ENCODE measurements at regions not wholly inside any gene's neighbourhood (a gene's known extent, or its start where the extent isn't known, plus 50 kb on each side); places are given as distances from the start of the nearest gene placed in this dataset.
"Not testable (repeated sequence)": the region's sequence is repeated elsewhere in the genome, so short reads cannot be mapped to it uniquely, and the experiment has no call there.

GRCh38 chr3:145687978-145688377 is 473.0 kb downstream of the PLOD2 start:
- H3K36me3 Mint-ChIP-seq, POLR2A ChIA-PET, H3K4me1 Mint-ChIP-seq, H3K9me3 Mint-ChIP-seq, H3K4me3 Mint-ChIP-seq, H3K27ac Mint-ChIP-seq, H3K27me3 Mint-ChIP-seq, ATAC-seq, DNase-seq: not testable (repeated sequence)

GRCh38 chr3:145692751-145693150 is 468.2 kb downstream of the PLOD2 start:
- H3K9me3 Mint-ChIP-seq = peaks cover 0 to 3% (median 0%) of the 10 kb centered on the region in 9 donors
- no peak overlapping the region for H3K4me3 Mint-ChIP-seq
- no peak overlapping the region for H3K27ac Mint-ChIP-seq
- DNase-seq = no peak
- no peaks in the 10 kb centered on the region for H3K4me1 Mint-ChIP-seq
- POLR2A ChIA-PET = no interaction called here
- no peaks in the 10 kb centered on the region for H3K27me3 Mint-ChIP-seq
- ATAC-seq = no peak
- no peaks in the 10 kb centered on the region for H3K36me3 Mint-ChIP-seq

DNA sequence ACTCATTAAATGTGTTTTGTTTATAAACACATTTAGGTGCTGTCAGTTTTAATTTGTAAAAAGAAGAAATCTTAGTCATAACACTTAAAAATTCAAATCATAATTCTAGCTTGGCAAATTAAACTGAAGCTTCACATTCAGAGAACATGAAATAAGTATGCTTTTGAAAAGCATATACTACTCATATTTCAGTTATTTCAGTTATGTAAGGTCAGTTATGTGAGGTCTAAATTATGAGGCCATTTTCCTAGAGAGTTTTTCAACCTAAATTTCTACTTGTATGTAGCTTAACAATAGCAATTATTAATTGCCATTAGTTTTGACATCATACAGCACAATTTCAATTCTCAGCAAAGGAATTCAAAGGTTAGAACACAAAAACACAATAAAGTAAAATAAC is 465.0 kb downstream of the PLOD2 start:
- H3K9me3 Mint-ChIP-seq = peaks cover 0 to 3% (median 0%) of the 10 kb centered on the region in 9 donors
- H3K27me3 Mint-ChIP-seq = no peaks in the 10 kb centered on the region
- ATAC-seq (no peak), DNase-seq (no peak)
- no peak overlapping the region for H3K27ac Mint-ChIP-seq
- H3K4me3 Mint-ChIP-seq = no peak overlapping the region
- H3K4me1 Mint-ChIP-seq = no peaks in the 10 kb centered on the region
- POLR2A ChIA-PET = no interaction called here
- no peaks in the 10 kb centered on the region for H3K36me3 Mint-ChIP-seq

DNA sequence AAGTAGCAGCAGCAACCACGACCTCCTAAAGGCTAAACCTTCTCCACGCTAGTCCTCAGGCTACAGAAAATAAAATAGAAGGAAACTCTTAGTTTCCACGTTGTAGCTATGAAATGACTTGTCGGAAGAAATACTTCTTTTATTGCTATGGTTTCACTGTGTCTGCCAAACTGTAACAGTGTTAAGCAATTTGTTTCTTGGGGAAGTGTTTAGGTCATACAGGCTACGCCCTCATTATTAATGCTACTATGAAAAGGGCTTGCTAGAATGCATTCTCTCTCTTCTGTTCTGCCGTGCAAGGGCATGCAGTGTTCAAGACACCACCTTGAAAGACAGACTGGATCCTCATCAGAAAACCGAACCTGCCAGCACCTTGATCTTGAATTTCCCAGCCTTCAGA is 462.7 kb downstream of the PLOD2 start:
- no peaks in the 10 kb centered on the region for H3K36me3 Mint-ChIP-seq
- no peaks in the 10 kb centered on the region for H3K4me1 Mint-ChIP-seq
- ATAC-seq (no peak), DNase-seq (no peak)
- H3K27ac Mint-ChIP-seq = no peak overlapping the region
- no peak overlapping the region for H3K4me3 Mint-ChIP-seq
- POLR2A ChIA-PET = no interaction called here
- H3K27me3 Mint-ChIP-seq = no peaks in the 10 kb centered on the region
- peaks cover 0 to 12% (median 0%) of the 10 kb centered on the region in 9 donors for H3K9me3 Mint-ChIP-seq

GRCh38 chr3:145698749-145699148 is 462.2 kb downstream of the PLOD2 start:
- no peak for ATAC-seq
- no peak overlapping the region for H3K4me3 Mint-ChIP-seq
- H3K4me1 Mint-ChIP-seq = no peaks in the 10 kb centered on the region
- POLR2A ChIA-PET = no interaction called here
- no peaks in the 10 kb centered on the region for H3K27me3 Mint-ChIP-seq
- H3K9me3 Mint-ChIP-seq = peaks cover 0 to 14% (median 0%) of the 10 kb centered on the region in 9 donors
- no peak overlapping the region for H3K27ac Mint-ChIP-seq
- H3K36me3 Mint-ChIP-seq = no peaks in the 10 kb centered on the region
- no peak for DNase-seq

- Mint-ChIP-seq H3K4me1 (no peaks in the 10 kb centered on the region), H3K4me3 (no peak overlapping the region), H3K27me3 (no peaks in the 10 kb centered on the region), H3K36me3 (no peaks in the 10 kb centered on the region), H3K27ac (no peak overlapping the region), H3K9me3 (peaks cover 0 to 14% (median 0%) of the 10 kb centered on the region in 9 donors)
- ATAC-seq = no peak
- POLR2A ChIA-PET = no interaction called here
- DNase-seq = no peak
Observed at GRCh38 chr3:145704020-145704419, 457.0 kb downstream of the PLOD2 start.

- POLR2A ChIA-PET, H3K4me3 Mint-ChIP-seq, DNase-seq, H3K4me1 Mint-ChIP-seq, H3K27me3 Mint-ChIP-seq, H3K27ac Mint-ChIP-seq, H3K36me3 Mint-ChIP-seq, ATAC-seq: not testable (repeated sequence)
- peaks cover 0 to 18% (median 4%) of the 10 kb centered on the region in 9 donors for H3K9me3 Mint-ChIP-seq
Observed at GRCh38 chr3:145709779-145710178, 451.2 kb downstream of the PLOD2 start.

DNA sequence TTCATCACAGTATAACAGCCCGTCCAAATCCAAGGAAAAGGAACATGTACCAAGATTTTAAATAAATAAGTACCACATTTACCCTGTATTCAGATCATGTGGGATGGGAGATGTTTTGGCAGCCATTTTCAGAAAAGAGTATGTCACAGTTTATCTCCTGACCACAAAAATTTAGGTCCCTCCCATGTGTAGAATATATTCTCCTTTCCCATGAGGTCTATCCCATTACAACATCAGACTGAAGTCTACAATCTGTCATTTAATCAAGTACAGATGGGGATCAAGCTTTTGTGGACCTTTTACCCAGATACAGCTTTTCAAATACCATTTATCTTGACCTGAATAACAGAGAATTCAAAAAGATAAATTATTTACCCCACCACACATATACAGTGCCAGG is 444.5 kb downstream of the PLOD2 start:
- Mint-ChIP-seq H3K9me3 (peaks cover 0 to 10% (median 0%) of the 10 kb centered on the region in 9 donors), H3K27me3 (peaks cover 0 to 4% (median 0%) of the 10 kb centered on the region in 5 donors), H3K4me1 (peaks cover 0 to under 1% (median 0%) of the 10 kb centered on the region in 4 donors), H3K36me3 (no peaks in the 10 kb centered on the region), H3K4me3 (no peak overlapping the region), H3K27ac (no peak overlapping the region)
- DNase-seq (no peak), ATAC-seq (no peak)
- POLR2A ChIA-PET = no interaction called here

DNA sequence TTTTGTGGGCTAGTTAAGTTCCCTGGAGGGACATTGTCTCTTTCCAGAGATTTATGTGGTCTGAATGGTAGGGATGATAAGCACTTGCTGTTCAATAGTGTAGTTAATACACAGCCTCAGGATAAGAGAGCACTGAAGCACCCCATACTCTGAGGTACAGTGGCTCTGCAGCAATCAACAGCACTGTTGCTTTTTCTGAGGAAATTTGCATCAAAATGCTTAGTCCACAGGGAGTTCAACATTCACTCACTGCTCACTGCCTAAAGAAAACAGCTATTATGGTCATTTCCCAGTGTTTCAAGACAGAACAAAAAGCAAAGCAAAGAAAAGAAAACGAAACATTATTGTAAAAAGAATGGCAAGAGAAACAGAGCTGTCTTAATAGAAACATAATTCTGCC is 441.9 kb downstream of the PLOD2 start:
- no peaks in the 10 kb centered on the region for H3K27me3 Mint-ChIP-seq
- peaks cover 0 to 4% (median 0%) of the 10 kb centered on the region in 9 donors for H3K9me3 Mint-ChIP-seq
- DNase-seq (no peak), ATAC-seq (no peak)
- no peak overlapping the region for H3K4me3 Mint-ChIP-seq
- H3K36me3 Mint-ChIP-seq = no peaks in the 10 kb centered on the region
- no peaks in the 10 kb centered on the region for H3K4me1 Mint-ChIP-seq
- H3K27ac Mint-ChIP-seq = no peak overlapping the region
- POLR2A ChIA-PET = no interaction called here

GRCh38 chr3:145721273-145721805 is 439.6 kb downstream of the PLOD2 start:
- no peaks in the 10 kb centered on the region for H3K4me1 Mint-ChIP-seq
- POLR2A ChIA-PET = no interaction called here
- H3K4me3 Mint-ChIP-seq = no peak overlapping the region
- no peak for ATAC-seq
- no peak for DNase-seq
- H3K9me3 Mint-ChIP-seq = peaks cover 0 to 10% (median 0%) of the 10 kb centered on the region in 9 donors
- no peaks in the 10 kb centered on the region for H3K36me3 Mint-ChIP-seq
- H3K27ac Mint-ChIP-seq = no peak overlapping the region
- H3K27me3 Mint-ChIP-seq = no peaks in the 10 kb centered on the region

GRCh38 chr3:145721815-145722214 is 439.2 kb downstream of the PLOD2 start:
- H3K4me3 Mint-ChIP-seq = no peak overlapping the region
- H3K27ac Mint-ChIP-seq = no peak overlapping the region
- no peaks in the 10 kb centered on the region for H3K36me3 Mint-ChIP-seq
- peaks cover 0 to 12% (median 0%) of the 10 kb centered on the region in 9 donors for H3K9me3 Mint-ChIP-seq
- H3K4me1 Mint-ChIP-seq = no peaks in the 10 kb centered on the region
- DNase-seq (no peak), ATAC-seq (no peak)
- no peaks in the 10 kb centered on the region for H3K27me3 Mint-ChIP-seq
- POLR2A ChIA-PET = no interaction called here

DNA sequence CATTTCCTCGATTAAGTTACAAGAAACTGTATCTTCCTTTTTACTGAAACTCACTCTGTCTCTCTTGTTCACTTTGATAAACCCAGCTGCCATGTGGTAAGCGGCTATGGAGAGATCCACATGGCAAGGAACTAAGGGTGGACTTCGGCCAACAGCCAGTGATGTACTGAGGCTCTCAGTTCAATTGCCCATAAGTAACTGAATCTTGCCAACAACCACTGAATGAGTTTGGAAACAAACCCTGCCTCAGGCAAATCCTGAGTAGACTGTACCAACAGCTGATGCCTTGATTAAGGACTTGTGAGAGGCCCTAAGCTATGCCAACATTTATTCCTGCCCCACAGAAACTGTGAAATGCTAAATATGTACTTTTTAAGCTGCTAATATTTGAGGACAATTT is 433.5 kb downstream of the PLOD2 start:
- no peaks in the 10 kb centered on the region for H3K36me3 Mint-ChIP-seq
- H3K9me3 Mint-ChIP-seq = peaks cover 0 to 23% (median 4%) of the 10 kb centered on the region in 9 donors
- ATAC-seq = no peak
- peaks cover 0 to 3% (median 0%) of the 10 kb centered on the region in 5 donors for H3K27me3 Mint-ChIP-seq
- H3K4me3 Mint-ChIP-seq = no peak overlapping the region
- H3K27ac Mint-ChIP-seq = no peak overlapping the region
- POLR2A ChIA-PET = no interaction called here
- no peaks in the 10 kb centered on the region for H3K4me1 Mint-ChIP-seq
- DNase-seq = no peak

DNA sequence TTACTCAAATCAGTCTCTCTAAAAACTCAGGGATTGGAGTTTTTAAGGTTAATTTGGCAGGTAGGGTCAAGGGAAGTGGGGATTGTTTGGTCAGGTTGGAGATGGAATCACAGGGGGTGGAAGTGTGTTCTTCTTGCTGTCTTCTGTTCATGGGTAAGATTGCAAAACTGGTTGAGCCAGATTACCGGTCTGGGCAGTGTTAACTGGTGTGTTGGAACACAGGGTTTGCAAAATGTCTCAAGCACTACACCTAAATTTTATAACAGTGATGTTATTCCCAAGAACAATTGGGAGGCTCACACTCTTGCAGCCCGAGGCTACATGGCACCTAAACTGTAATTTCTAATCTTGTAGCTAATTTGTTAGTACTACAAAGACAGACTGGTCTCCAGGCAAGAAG is 425.4 kb downstream of the PLOD2 start:
- ATAC-seq (no peak), DNase-seq (no peak)
- POLR2A ChIA-PET = no interaction called here
- H3K4me1 Mint-ChIP-seq = no peaks in the 10 kb centered on the region
- peaks cover 0 to 4% (median 0%) of the 10 kb centered on the region in 9 donors for H3K9me3 Mint-ChIP-seq
- no peak overlapping the region for H3K27ac Mint-ChIP-seq
- peaks cover 0 to 3% (median 0%) of the 10 kb centered on the region in 5 donors for H3K27me3 Mint-ChIP-seq
- H3K36me3 Mint-ChIP-seq = no peaks in the 10 kb centered on the region
- no peak overlapping the region for H3K4me3 Mint-ChIP-seq

DNA sequence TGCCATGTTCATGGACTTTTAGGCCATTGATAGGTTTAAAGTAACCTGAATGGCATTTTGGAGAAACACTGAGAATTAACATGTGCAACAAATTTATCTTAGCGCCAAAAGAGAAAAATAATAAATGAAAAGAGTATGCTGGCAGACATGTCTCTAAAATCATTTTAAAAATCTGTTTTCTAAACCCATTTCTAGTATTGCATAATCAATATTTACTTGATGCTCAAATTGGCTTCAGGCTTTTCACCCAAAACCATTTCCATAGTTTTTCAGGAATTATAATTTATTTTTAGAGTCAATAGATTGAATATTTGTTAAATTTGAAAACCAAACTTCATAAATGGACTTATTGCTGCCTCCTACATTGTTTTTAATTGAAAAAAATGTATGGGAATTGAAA is 423.0 kb downstream of the PLOD2 start:
- POLR2A ChIA-PET = no interaction called here

More for the DNA sequence above, 423.0 kb downstream of the PLOD2 start:
- Mint-ChIP-seq H3K36me3 (no peaks in the 10 kb centered on the region), H3K4me1 (no peaks in the 10 kb centered on the region), H3K9me3 (peaks cover 0 to 4% (median 0%) of the 10 kb centered on the region in 9 donors), H3K27ac (no peak overlapping the region), H3K4me3 (no peak overlapping the region), H3K27me3 (no peaks in the 10 kb centered on the region)
- ATAC-seq (no peak), DNase-seq (no peak)

Data from naive thymus-derived CD8-positive, alpha-beta T cell (primary cell).